ENCODE measurements at regions not wholly inside any gene's neighbourhood (a gene's known extent, or its start where the extent isn't known, plus 50 kb on each side); places are given as distances from the start of the nearest gene placed in this dataset.
"Not testable (repeated sequence)": the region's sequence is repeated elsewhere in the genome, so short reads cannot be mapped to it uniquely, and the experiment has no call there.

GRCh38 chr14:22180045-22180444 is 409.0 kb downstream of the DAD1 start:
- Histone ChIP-seq H3K27me3 (no peaks in the 10 kb centered on the region), H3K4me1 (peaks cover 37% of the 10 kb centered on the region), H3K4me3 (no peak overlapping the region), H3K36me3 (no peaks in the 10 kb centered on the region), H3K9me3 (no peaks in the 10 kb centered on the region), H3K27ac (peak overlapping the region; percentile 71)
- TF ChIP-seq POLR2A (IDR thresholded peaks at IDR 0.05), result no peak
- no peak for TF ChIP-seq CTCF (IDR thresholded peaks at IDR 0.05)
- no peak for TF ChIP-seq POLR2AphosphoS5 (IDR thresholded peaks at IDR 0.05; ENCODE audit: insufficient read depth in 1 of 2, low read depth in 1 of 2)
- DNase-seq (ENCODE audit: extremely low spot score in 2 of 2), result no peak
- intact Hi-C loops (cut with DNase I), result no loop called here

- TF ChIP-seq POLR2AphosphoS5 (IDR thresholded peaks at IDR 0.05; ENCODE audit: insufficient read depth in 1 of 2, low read depth in 1 of 2) (no peak), CTCF (IDR thresholded peaks at IDR 0.05) (no peak), POLR2A (IDR thresholded peaks at IDR 0.05) (no peak)
- no peak for DNase-seq (ENCODE audit: extremely low spot score in 2 of 2)
- Histone ChIP-seq H3K4me3 (no peak overlapping the region), H3K36me3 (no peaks in the 10 kb centered on the region), H3K4me1 (peaks cover 37% of the 10 kb centered on the region), H3K27me3 (no peaks in the 10 kb centered on the region), H3K9me3 (no peaks in the 10 kb centered on the region), H3K27ac (peak overlapping the region; percentile 71)
- intact Hi-C loops (cut with DNase I), result no loop called here
Measured at GRCh38 chr14:22179190-22179589, 409.8 kb downstream of the DAD1 start.

- Histone ChIP-seq H3K27ac (peak overlapping the region; percentile 71), H3K9me3 (no peaks in the 10 kb centered on the region), H3K4me1 (peaks cover 37% of the 10 kb centered on the region), H3K27me3 (no peaks in the 10 kb centered on the region), H3K4me3 (no peak overlapping the region), H3K36me3 (no peaks in the 10 kb centered on the region)
- TF ChIP-seq POLR2AphosphoS5 (IDR thresholded peaks at IDR 0.05; ENCODE audit: insufficient read depth in 1 of 2, low read depth in 1 of 2) (peak in 1 of 2 donors; percentile 29), POLR2A (IDR thresholded peaks at IDR 0.05) (no peak)
- no peak for DNase-seq (ENCODE audit: extremely low spot score in 2 of 2)
- intact Hi-C loops (cut with DNase I), result no loop called here
Measured at GRCh38 chr14:22178333-22178839, 410.6 kb downstream of the DAD1 start.

DNA sequence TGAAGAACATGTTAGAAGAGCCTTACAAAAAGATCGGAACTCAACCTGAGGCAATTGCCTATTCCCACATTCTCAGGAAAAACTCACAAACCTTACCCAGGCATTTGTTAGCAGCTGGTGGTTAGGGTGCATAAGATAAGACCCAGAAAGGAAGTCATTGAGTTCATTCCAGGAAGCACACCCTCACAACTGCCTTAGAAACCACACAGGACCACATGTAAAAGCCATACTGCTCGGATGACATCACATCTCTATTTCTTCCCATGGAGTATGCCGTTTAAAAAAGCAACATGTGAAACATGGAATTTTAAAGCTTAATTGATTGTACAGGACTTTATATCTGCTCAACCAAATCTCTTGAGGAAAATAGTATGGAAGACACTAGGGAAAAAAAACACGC is 411.2 kb downstream of the DAD1 start:
- no peak for DNase-seq (ENCODE audit: extremely low spot score in 2 of 2)
- TF ChIP-seq CTCF (IDR thresholded peaks at IDR 0.05) (no peak), POLR2AphosphoS5 (IDR thresholded peaks at IDR 0.05; ENCODE audit: insufficient read depth in 1 of 2, low read depth in 1 of 2) (no peak), POLR2A (IDR thresholded peaks at IDR 0.05) (no peak)
- peaks cover 37% of the 10 kb centered on the region for H3K4me1 ChIP-seq
- H3K4me3 ChIP-seq, result no peak overlapping the region
- no peaks in the 10 kb centered on the region for H3K9me3 ChIP-seq
- H3K36me3 ChIP-seq, result no peaks in the 10 kb centered on the region
- no peaks in the 10 kb centered on the region for H3K27me3 ChIP-seq
- peak overlapping the region; percentile 71 for H3K27ac ChIP-seq
- intact Hi-C loops (cut with DNase I), result no loop called here

- H3K9me3 ChIP-seq, result no peaks in the 10 kb centered on the region
- H3K27ac ChIP-seq, result peak overlapping the region; percentile 71
- TF ChIP-seq POLR2A (IDR thresholded peaks at IDR 0.05) (no peak), POLR2AphosphoS5 (IDR thresholded peaks at IDR 0.05; ENCODE audit: insufficient read depth in 1 of 2, low read depth in 1 of 2) (peak in 1 of 2 donors; percentile 15)
- H3K4me1 ChIP-seq, result peaks cover 37% of the 10 kb centered on the region
- intact Hi-C loops (cut with DNase I), result no loop called here
- H3K4me3 ChIP-seq, result no peak overlapping the region
- no peaks in the 10 kb centered on the region for H3K27me3 ChIP-seq
- no peak for DNase-seq (ENCODE audit: extremely low spot score in 2 of 2)
- no peaks in the 10 kb centered on the region for H3K36me3 ChIP-seq
Measured at GRCh38 chr14:22176957-22177356, 412.1 kb downstream of the DAD1 start.

- DNase-seq (ENCODE audit: extremely low spot score in 2 of 2); H3K36me3 ChIP-seq; H3K27me3 ChIP-seq; intact Hi-C loops (cut with DNase I); H3K27ac ChIP-seq; H3K9me3 ChIP-seq; H3K4me3 ChIP-seq: not testable (repeated sequence)
- H3K4me1 ChIP-seq, result peaks cover 34% of the 10 kb centered on the region
Measured at GRCh38 chr14:22175278-22175558, 413.8 kb downstream of the DAD1 start.

Data from vagina (tissue), 2 donors.